H9 (cell line): ENCODE measurements at regions not wholly inside any gene's neighbourhood (a gene's known extent, or its start where the extent isn't known, plus 50 kb on each side); places are given as distances from the start of the nearest gene placed in this dataset.

Source experiments
- DNase-seq: peaks from one replicate; pipeline ENCODE4 v3.0.0-alpha.2; 2017
- H2AFZ ChIP-seq: one replicate; pipeline ENCODE4 v1.6.1; 2013; ENCODE audit warnings: mild to moderate bottlenecking, low read length, control low read depth, moderate library complexity
- H2AK5ac ChIP-seq: 2 replicates; pipeline ENCODE4 v1.6.1; 2013; ENCODE audit warnings: low read length, control low read depth, mixed read lengths; ENCODE audit not compliant: insufficient read length
- H2BK120ac ChIP-seq: one replicate; pipeline ENCODE4 v1.6.1; 2013; ENCODE audit warnings: low read depth, mild to moderate bottlenecking, low read length, control low read depth, inconsistent platforms; ENCODE audit not compliant: poor library complexity, severe bottlenecking
- H2BK12ac ChIP-seq: 2 replicates; pipeline ENCODE4 v1.6.1; 2013; ENCODE audit warnings: low read length, control low read depth, mixed read lengths, low read depth; ENCODE audit not compliant: insufficient read length
- H2BK15ac ChIP-seq: 2 replicates; pipeline ENCODE4 v1.6.1; 2013; ENCODE audit warnings: low read depth, low read length, control low read depth
- H2BK20ac ChIP-seq: one replicate; pipeline ENCODE4 v1.6.1; 2013; ENCODE audit warnings: low read depth, mild to moderate bottlenecking, low read length, control low read depth, inconsistent platforms; ENCODE audit not compliant: poor library complexity, severe bottlenecking
- H2BK5ac ChIP-seq: 2 replicates; pipeline ENCODE4 v1.6.1; 2013; ENCODE audit warnings: low read length, control low read depth, mixed read lengths; ENCODE audit not compliant: insufficient read length
- H3K14ac ChIP-seq: 2 replicates; pipeline ENCODE4 v1.6.1; 2013; ENCODE audit warnings: low read length, control low read depth; ENCODE audit not compliant: insufficient read depth
- H3K18ac ChIP-seq: 2 replicates; pipeline ENCODE4 v1.6.1; 2013; ENCODE audit warnings: low read depth, mild to moderate bottlenecking, mixed read lengths, low read length, control low read depth; ENCODE audit not compliant: insufficient read length
- H3K23ac ChIP-seq: 2 replicates; pipeline ENCODE4 v1.6.1; 2013; ENCODE audit warnings: low read length, control low read depth, mixed read lengths, low read depth; ENCODE audit not compliant: insufficient read length
- H3K23me2 ChIP-seq: 2 replicates; pipeline ENCODE4 v1.6.1; 2013; ENCODE audit warnings: low read depth, mild to moderate bottlenecking, mixed read lengths, low read length, control low read depth; ENCODE audit not compliant: insufficient read length, poor library complexity, severe bottlenecking
- H3K27ac ChIP-seq: 2 replicates; pipeline ENCODE4 v1.5.1; 2013; ENCODE audit warnings: low read length, control low read depth, mixed read lengths, low read depth; ENCODE audit not compliant: insufficient read length
- H3K27me3 ChIP-seq: 2 replicates; pipeline ENCODE4 v1.6.1; 2013; ENCODE audit warnings: low read length, control low read depth, inconsistent platforms; ENCODE audit not compliant: insufficient read depth
- H3K4ac ChIP-seq: 2 replicates; pipeline ENCODE4 v1.6.1; 2013; ENCODE audit warnings: low read depth, mild to moderate bottlenecking, control low read depth, inconsistent platforms, low read length, moderate library complexity
- H3K4me1 ChIP-seq: 2 replicates; pipeline ENCODE4 v1.6.1; 2013; ENCODE audit warnings: low read length, control low read depth, inconsistent platforms; ENCODE audit not compliant: insufficient read depth
- H3K4me2 ChIP-seq: 2 replicates; pipeline ENCODE4 v1.6.1; 2013; ENCODE audit warnings: low read length, control low read depth, mixed read lengths; ENCODE audit not compliant: insufficient read length, insufficient read depth
- H3K56ac ChIP-seq: 2 replicates; pipeline ENCODE4 v1.6.1; 2013; ENCODE audit warnings: low read depth, mild to moderate bottlenecking, mixed read lengths, low read length, control low read depth; ENCODE audit not compliant: insufficient read length
- H3K79me1 ChIP-seq: 2 replicates; pipeline ENCODE4 v1.6.1; 2013; ENCODE audit warnings: low read depth, mild to moderate bottlenecking, moderate library complexity, low read length, control low read depth, inconsistent platforms; ENCODE audit not compliant: insufficient read depth, poor library complexity, severe bottlenecking
- H3K79me2 ChIP-seq: 2 replicates; pipeline ENCODE4 v1.6.1; 2013; ENCODE audit warnings: low read length, control low read depth, inconsistent platforms; ENCODE audit not compliant: insufficient read depth
- H3K9ac ChIP-seq: 2 replicates; pipeline ENCODE4 v1.6.1; 2013; ENCODE audit warnings: low read length, control low read depth, mixed read lengths; ENCODE audit not compliant: insufficient read length; ENCODE audit errors: extremely low read depth
- H3K9me3 ChIP-seq: one replicate; pipeline ENCODE4 v1.6.1; 2013; ENCODE audit warnings: low read depth, low read length, inconsistent platforms; ENCODE audit not compliant: control insufficient read depth
- H3T11ph ChIP-seq: one replicate; pipeline ENCODE4 v1.6.1; 2013; ENCODE audit warnings: mild to moderate bottlenecking, low read length, control low read depth, inconsistent platforms
- H4K20me1 ChIP-seq: one replicate; pipeline ENCODE4 v1.6.1; 2013; ENCODE audit not compliant: control insufficient read depth, insufficient read length, insufficient read depth
- H4K5ac ChIP-seq: 2 replicates; pipeline ENCODE4 v1.6.1; 2013; ENCODE audit warnings: low read depth, mild to moderate bottlenecking, mixed read lengths, low read length, control low read depth; ENCODE audit not compliant: insufficient read length
- H4K8ac ChIP-seq: replicated peaks from 2 replicates; pipeline ENCODE4 v1.6.1; 2013; ENCODE audit warnings: low read length, control low read depth, mixed read lengths, low read depth; ENCODE audit not compliant: insufficient read length
- H4K91ac ChIP-seq: 2 replicates; pipeline ENCODE4 v1.6.1; 2013; ENCODE audit warnings: low read depth, mild to moderate bottlenecking, moderate library complexity, mixed read lengths, low read length, control low read depth; ENCODE audit not compliant: insufficient read length
- H3K27ac Mint-ChIP-seq, 3 experiments: 2 replicates in 2 of 3; 3 replicates in 1 of 3; pipeline ENCODE4 v1.8.0; 2020 to 2021; ENCODE audit warnings: mixed read lengths in 3 of 3, mild to moderate bottlenecking in 1 of 3, moderate library complexity in 1 of 3
- H3K27me3 Mint-ChIP-seq: 2 replicates; pipeline ENCODE4 v1.8.0; 2021; ENCODE audit warnings: low read depth, mild to moderate bottlenecking, moderate library complexity, mixed read lengths
- H3K36me3 Mint-ChIP-seq, 3 experiments: 2 replicates in 2 of 3; 3 replicates in 1 of 3; pipeline ENCODE4 v1.8.0; 2020 to 2021; ENCODE audit warnings: low read depth in 3 of 3, mixed read lengths in 3 of 3; ENCODE audit not compliant: insufficient read depth in 1 of 3
- H3K4me1 Mint-ChIP-seq, 2 experiments: 2 replicates each; pipeline ENCODE4 v1.8.0; 2020; ENCODE audit warnings: mixed read lengths in 2 of 2
- H3K4me3 Mint-ChIP-seq, 2 experiments: 2 replicates in 1 of 2; 3 replicates in 1 of 2; pipeline ENCODE4 v1.8.0; 2020 to 2021; ENCODE audit warnings: mild to moderate bottlenecking in 2 of 2, mixed read lengths in 2 of 2, moderate library complexity in 1 of 2
- H3K9me3 Mint-ChIP-seq, 2 experiments: 2 replicates in 1 of 2; 3 replicates in 1 of 2; pipeline ENCODE4 v1.8.0; 2020; ENCODE audit warnings: mild to moderate bottlenecking in 2 of 2, mixed read lengths in 2 of 2, moderate library complexity in 1 of 2
- CTCF ChIP-seq: fragments of 200-600 bp; sonication (generic); conservative IDR thresholded peaks from 3 replicates; pipeline ENCODE4 v1.8.0; 2021; ENCODE audit warnings: antibody characterized with exemption, mild to moderate bottlenecking
- WGBS: extraction: QIAGEN DNeasy Blood & Tissue Kit; methylation state at CpG from one replicate; pipeline ENCODE4 v1.1.7; 2013; ENCODE audit warnings: missing lambda C conversion rate, low lambda C conversion rate, mixed read lengths; ENCODE audit not compliant: insufficient read length; ENCODE audit errors: extremely low coverage; 5-methylcytosine and 5-hydroxymethylcytosine counted together

GRCh38 chr20:41715526-41715925 is 97.3 kb upstream of the CHD6 start:
- no peak overlapping the region for H3T11ph ChIP-seq
- no peak overlapping the region for H4K5ac ChIP-seq
- no peaks in the 10 kb centered on the region for H3K27me3 ChIP-seq
- H3K4ac ChIP-seq: no peak overlapping the region
- H2BK5ac ChIP-seq: no peak overlapping the region
- no peak overlapping the region for H3K4me3 Mint-ChIP-seq
- no peak overlapping the region for H2AFZ ChIP-seq
- H2BK20ac ChIP-seq: no peak overlapping the region
- H3K4me2 ChIP-seq: no peak overlapping the region
- no peak overlapping the region for H3K23ac ChIP-seq
- H3K9me3 Mint-ChIP-seq: no peaks in the 10 kb centered on the region; a peak in 1 of 5 replicates
- no peak overlapping the region for H3K18ac ChIP-seq
- H3K79me1 ChIP-seq: no peaks in the 10 kb centered on the region
- WGBS: no CpG with 5 or more reads among the region's 1 CpG
- no peak for DNase-seq
- no peaks in the 10 kb centered on the region for H3K4me1 ChIP-seq
- no peaks in the 10 kb centered on the region; the same call in none of the 2 replicates for H3K27me3 Mint-ChIP-seq
- H2AK5ac ChIP-seq: no peak overlapping the region
- no peaks in the 10 kb centered on the region for H3K23me2 ChIP-seq
- H4K20me1 ChIP-seq: no peaks in the 10 kb centered on the region
- H3K9ac ChIP-seq: no peak overlapping the region
- H2BK120ac ChIP-seq: no peak overlapping the region
- no peak overlapping the region for H3K14ac ChIP-seq
- no peak overlapping the region for H4K8ac ChIP-seq
- no peak overlapping the region for H3K56ac ChIP-seq
- H2BK12ac ChIP-seq: no peak overlapping the region
- H4K91ac ChIP-seq: no peak overlapping the region
- H3K27ac Mint-ChIP-seq: no peak overlapping the region
- H3K27ac ChIP-seq: no peak overlapping the region
- H3K4me1 Mint-ChIP-seq: peaks cover 4 to 10% of the 10 kb centered on the region in 2 experiments; a peak in 2 of 4 replicates
- H3K36me3 Mint-ChIP-seq: no peaks in the 10 kb centered on the region
- H3K9me3 ChIP-seq: no peaks in the 10 kb centered on the region
- TF ChIP-seq CTCF: no peak
- no peak overlapping the region for H2BK15ac ChIP-seq
- no peaks in the 10 kb centered on the region for H3K79me2 ChIP-seq
